ENCODE measurements at regions not wholly inside any gene's neighbourhood (a gene's known extent, or its start where the extent isn't known, plus 50 kb on each side); places are given as distances from the start of the nearest gene placed in this dataset.

GRCh38 chrX:39506131-39506530 lies 591.6 kb downstream of the BCOR start:
- TF ChIP-seq CTCF (IDR thresholded peaks at IDR 0.05) (no peak), POLR2AphosphoS5 (IDR thresholded peaks at IDR 0.05) (no peak)

All from transverse colon (tissue), 4 donors.